HG03432 (cell line): ENCODE measurements at regions not wholly inside any gene's neighbourhood (a gene's known extent, or its start where the extent isn't known, plus 50 kb on each side); places are given as distances from the start of the nearest gene placed in this dataset.

Experiments used
- ATAC-seq: cut with Tn5 transposase; IDR thresholded peaks from one replicate; pipeline ENCODE4 v1.9.1; 2021; ENCODE audit warnings: mild to moderate bottlenecking, moderate library complexity; ENCODE audit not compliant: unreplicated experiment

GRCh38 chr9:22279636-22280035 lies 167.0 kb upstream of the DMRTA1 start:
- no peak for ATAC-seq

- ATAC-seq: no peak
Measured at GRCh38 chr9:22285066-22285465, 161.6 kb upstream of the DMRTA1 start.

- no peak for ATAC-seq
Measured at GRCh38 chr9:22286661-22287060, 160.0 kb upstream of the DMRTA1 start.

- ATAC-seq: no peak
Measured at GRCh38 chr9:22288661-22289060, 158.0 kb upstream of the DMRTA1 start.

- ATAC-seq: no peak
Measured at GRCh38 chr9:22307013-22307711, 139.5 kb upstream of the DMRTA1 start.

- no peak for ATAC-seq
Measured at GRCh38 chr9:22308177-22308576, 138.4 kb upstream of the DMRTA1 start.

GRCh38 chr9:22316645-22317044 lies 130.0 kb upstream of the DMRTA1 start:
- no peak for ATAC-seq

GRCh38 chr9:22331533-22331932 lies 115.1 kb upstream of the DMRTA1 start:
- ATAC-seq: no peak

GRCh38 chr9:22332202-22332601 lies 114.4 kb upstream of the DMRTA1 start:
- no peak for ATAC-seq

- no peak for ATAC-seq
Measured at GRCh38 chr9:22337261-22337660, 109.4 kb upstream of the DMRTA1 start.

GRCh38 chr9:22342491-22343217 lies 104.0 kb upstream of the DMRTA1 start:
- ATAC-seq: no peak

- no peak for ATAC-seq
Measured at GRCh38 chr9:22343218-22343611, 103.4 kb upstream of the DMRTA1 start.

GRCh38 chr9:22354699-22355384 lies 91.8 kb upstream of the DMRTA1 start:
- no peak for ATAC-seq

GRCh38 chr9:22356985-22357384 lies 89.6 kb upstream of the DMRTA1 start:
- ATAC-seq: no peak

- ATAC-seq: no peak
Measured at GRCh38 chr9:22363421-22363887, 83.2 kb upstream of the DMRTA1 start.

- ATAC-seq: no peak
Measured at GRCh38 chr9:22373636-22374035, 73.0 kb upstream of the DMRTA1 start.

GRCh38 chr9:22374051-22374450 lies 72.6 kb upstream of the DMRTA1 start:
- ATAC-seq: no peak

- no peak for ATAC-seq
Measured at GRCh38 chr9:22379272-22379671, 67.4 kb upstream of the DMRTA1 start.

- ATAC-seq: no peak
Measured at GRCh38 chr9:22381170-22381569, 65.5 kb upstream of the DMRTA1 start.

- no peak for ATAC-seq
Measured at GRCh38 chr9:22382331-22382730, 64.3 kb upstream of the DMRTA1 start.

GRCh38 chr9:22383718-22384117 lies 62.9 kb upstream of the DMRTA1 start:
- no peak for ATAC-seq

- ATAC-seq: no peak
Measured at GRCh38 chr9:22389271-22389670, 57.4 kb upstream of the DMRTA1 start.
